Gastrocnemius medialis (tissue), 4 donors: ENCODE measurements at regions not wholly inside any gene's neighbourhood (a gene's known extent, or its start where the extent isn't known, plus 50 kb on each side); places are given as distances from the start of the nearest gene placed in this dataset.

Experiments used
- ATAC-seq, 2 donors: fragments of 150-250 bp; one replicate each; pipeline ENCODE4 v1.9.1; 2016
- DNase-seq, 2 donors: peaks; one replicate each; pipeline ENCODE4 v3.0.0-alpha.2; 2019
- H3K27ac ChIP-seq, 4 donors: fragments of 200-600 bp; sonication (generic); 1 replicate in 1 of 4; 2 replicates in 3 of 4; pipeline ENCODE4 v1.5.1; 2016 to 2018; ENCODE audit warnings: mild to moderate bottlenecking in 2 of 4, moderate library complexity in 1 of 4
- H3K27me3 ChIP-seq, 3 donors: fragments of 200-600 bp; sonication (generic) in 2 of 3; 1 replicate in 1 of 3; 2 replicates in 2 of 3; pipeline versions ENCODE4 v1.5.1 to v1.6.0; 2016 to 2019; ENCODE audit warnings: mild to moderate bottlenecking in 1 of 3, moderate library complexity in 1 of 3
- H3K36me3 ChIP-seq, 2 donors: fragments of 200-600 bp; sonication (generic) in 1 of 2; one replicate each; pipeline ENCODE4 v1.5.1; 2017 to 2018
- H3K4me1 ChIP-seq, 2 donors: fragments of 200-600 bp; sonication (generic) in 1 of 2; one replicate each; pipeline ENCODE4 v1.5.1; 2016 to 2017; ENCODE audit warnings: mild to moderate bottlenecking in 2 of 2
- H3K4me3 ChIP-seq, 4 donors: fragments of 200-600 bp; sonication (generic) in 3 of 4; 1 replicate in 1 of 4; 2 replicates in 3 of 4; pipeline ENCODE4 v1.5.1; 2016 to 2019; ENCODE audit warnings: mild to moderate bottlenecking in 2 of 4
- H3K9me3 ChIP-seq, 3 donors: fragments of 200-600 bp; sonication (generic) in 2 of 3; 1 replicate in 1 of 3; 2 replicates in 2 of 3; pipeline ENCODE4 v1.5.1; 2016 to 2019
- POLR2A ChIP-seq, 2 donors: fragments of 450-650 bp; IDR thresholded peaks; one replicate each; pipeline ENCODE4 v1.6.1; 2017; ENCODE audit warnings: antibody characterized with exemption in 2 of 2, mild to moderate bottlenecking in 2 of 2, moderate library complexity in 2 of 2
- in situ Hi-C, 4 donors: fragments of 200-750 bp; cut with MboI; loops; one replicate each; pipeline versions ENCODE4 v1.15.0 to v1.8.0; 2017; ENCODE audit warnings: low sequenced_read_pairs in 4 of 4
- intact Hi-C: fragments of 100-400 bp; cut with DNase I; formaldehyde crosslinking; loops from one replicate; pipeline ENCODE4 v1.15.1; 2023; ENCODE audit warnings: low total_unique reads
- TF ChIP-seq, protein P1 (sequence below), 5 experiments: fragments of 450-650 bp in 3 of 5; fragments of 200-600 bp in 2 of 5; sonication (generic) in 2 of 5; IDR thresholded peaks in 4 of 5; conservative IDR thresholded peaks in 1 of 5; 1 replicate in 4 of 5; 2 replicates in 1 of 5; pipeline ENCODE4 v1.5.1; 2016 to 2019; ENCODE audit warnings: antibody characterized with exemption in 5 of 5, mild to moderate bottlenecking in 3 of 5, moderate library complexity in 3 of 5

DNA sequence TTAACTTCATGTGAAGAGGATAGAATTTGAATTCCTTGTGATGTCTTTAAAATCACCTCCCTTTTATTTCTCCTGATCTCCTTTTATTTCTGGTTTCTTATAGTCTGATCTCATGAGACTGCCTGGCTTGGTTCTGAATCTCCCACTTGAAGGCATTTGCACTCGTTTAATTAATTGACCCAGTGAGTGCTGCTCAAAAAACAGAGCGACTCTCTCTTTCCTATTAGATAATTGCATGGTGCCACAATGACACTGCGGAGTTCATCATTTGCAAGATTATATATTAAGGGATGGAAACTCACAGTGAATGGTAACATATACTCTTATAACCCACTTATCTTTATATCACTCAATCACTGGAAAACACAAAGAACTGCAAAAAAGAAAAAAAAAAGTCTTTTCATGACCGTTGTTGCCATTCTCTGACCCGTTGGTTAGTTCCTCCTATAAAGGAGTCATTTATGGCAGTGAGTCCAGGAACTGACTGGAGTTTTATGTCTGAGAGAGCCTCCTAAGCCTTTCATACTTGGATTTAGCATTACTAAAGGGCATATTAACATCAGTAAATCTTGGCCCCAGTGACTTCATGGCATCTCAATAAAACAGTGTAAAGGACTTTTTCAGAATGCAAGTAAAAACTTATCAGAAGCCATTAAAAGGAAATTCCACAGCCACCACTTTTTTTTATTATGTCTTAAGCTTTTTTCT is 103.3 kb upstream of the EPHA4 start:
- Histone ChIP-seq H3K4me1 (no peaks in the 10 kb centered on the region), H3K27me3 (no peaks in the 10 kb centered on the region), H3K27ac (no peak overlapping the region), H3K36me3 (no peaks in the 10 kb centered on the region), H3K9me3 (no peaks in the 10 kb centered on the region), H3K4me3 (no peak overlapping the region)
- intact Hi-C loops (no loop called here), in situ Hi-C loops (no loop called here)
- TF ChIP-seq, protein P1, sequence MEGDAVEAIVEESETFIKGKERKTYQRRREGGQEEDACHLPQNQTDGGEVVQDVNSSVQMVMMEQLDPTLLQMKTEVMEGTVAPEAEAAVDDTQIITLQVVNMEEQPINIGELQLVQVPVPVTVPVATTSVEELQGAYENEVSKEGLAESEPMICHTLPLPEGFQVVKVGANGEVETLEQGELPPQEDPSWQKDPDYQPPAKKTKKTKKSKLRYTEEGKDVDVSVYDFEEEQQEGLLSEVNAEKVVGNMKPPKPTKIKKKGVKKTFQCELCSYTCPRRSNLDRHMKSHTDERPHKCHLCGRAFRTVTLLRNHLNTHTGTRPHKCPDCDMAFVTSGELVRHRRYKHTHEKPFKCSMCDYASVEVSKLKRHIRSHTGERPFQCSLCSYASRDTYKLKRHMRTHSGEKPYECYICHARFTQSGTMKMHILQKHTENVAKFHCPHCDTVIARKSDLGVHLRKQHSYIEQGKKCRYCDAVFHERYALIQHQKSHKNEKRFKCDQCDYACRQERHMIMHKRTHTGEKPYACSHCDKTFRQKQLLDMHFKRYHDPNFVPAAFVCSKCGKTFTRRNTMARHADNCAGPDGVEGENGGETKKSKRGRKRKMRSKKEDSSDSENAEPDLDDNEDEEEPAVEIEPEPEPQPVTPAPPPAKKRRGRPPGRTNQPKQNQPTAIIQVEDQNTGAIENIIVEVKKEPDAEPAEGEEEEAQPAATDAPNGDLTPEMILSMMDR (IDR thresholded peaks at IDR 0.05 in 4 of 5, conservative IDR thresholded peaks at IDR 0.05 in 1 of 5): no peak
- no peak for TF ChIP-seq POLR2A (IDR thresholded peaks at IDR 0.05)
- DNase-seq (no peak), ATAC-seq (no peak)

DNA sequence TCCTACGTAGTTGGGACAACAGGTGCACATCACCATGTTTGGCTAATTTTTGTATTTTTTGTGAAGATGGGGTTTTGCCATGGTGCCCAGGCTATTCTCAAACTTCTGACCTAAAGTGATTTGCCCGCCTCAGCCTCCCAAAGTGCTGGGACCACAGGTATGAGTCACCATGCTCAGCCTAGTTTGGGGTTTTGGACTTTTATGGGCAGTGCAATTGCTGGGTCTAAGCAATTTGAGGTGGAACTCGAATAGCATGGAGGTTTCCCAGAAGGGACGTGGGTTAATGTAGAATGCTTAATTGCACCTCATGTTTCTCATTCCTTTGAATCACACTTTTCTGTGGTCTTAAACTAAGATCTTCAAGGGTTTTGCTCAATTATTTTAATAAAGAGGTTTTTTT is 102.3 kb upstream of the EPHA4 start:
- in situ Hi-C loops: no loop called here

DNA sequence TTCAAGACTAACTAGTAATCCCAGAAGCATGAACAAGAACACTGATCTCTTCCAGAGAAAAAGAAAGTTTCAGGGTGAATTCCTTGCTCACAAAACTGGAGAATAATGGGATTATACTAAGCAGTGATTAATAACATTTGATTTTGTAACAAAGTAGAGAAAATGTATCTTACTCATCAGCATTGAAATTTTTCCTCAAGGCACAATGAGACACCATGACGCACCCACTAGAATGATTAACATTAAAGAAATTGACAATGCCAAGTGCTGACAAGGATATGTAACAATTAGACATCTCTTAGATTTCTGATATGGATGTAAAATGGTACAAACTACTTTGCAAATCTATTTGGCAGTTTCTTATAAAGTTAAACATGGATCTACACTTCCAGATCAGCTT is 101.1 kb upstream of the EPHA4 start:
- Histone ChIP-seq H3K36me3 (no peaks in the 10 kb centered on the region), H3K4me1 (no peaks in the 10 kb centered on the region), H3K27me3 (no peaks in the 10 kb centered on the region), H3K4me3 (no peak overlapping the region), H3K9me3 (no peaks in the 10 kb centered on the region), H3K27ac (no peak overlapping the region)
- TF ChIP-seq POLR2A (IDR thresholded peaks at IDR 0.05): no peak
- TF ChIP-seq, protein P1 (IDR thresholded peaks at IDR 0.05 in 4 of 5, conservative IDR thresholded peaks at IDR 0.05 in 1 of 5): no peak
- ATAC-seq: no peak
- intact Hi-C loops (no loop called here), in situ Hi-C loops (no loop called here)
- DNase-seq: no peak

More for the DNA sequence above, 102.3 kb upstream of the EPHA4 start:
- Histone ChIP-seq H3K27me3 (no peaks in the 10 kb centered on the region), H3K27ac (no peak overlapping the region), H3K9me3 (no peaks in the 10 kb centered on the region), H3K4me3 (no peak overlapping the region), H3K36me3 (no peaks in the 10 kb centered on the region), H3K4me1 (no peaks in the 10 kb centered on the region)
- intact Hi-C loops: no loop called here
- no peak for DNase-seq
- ATAC-seq: no peak
- TF ChIP-seq POLR2A (IDR thresholded peaks at IDR 0.05): no peak
- TF ChIP-seq, protein P1 (IDR thresholded peaks at IDR 0.05 in 4 of 5, conservative IDR thresholded peaks at IDR 0.05 in 1 of 5): no peak

DNA sequence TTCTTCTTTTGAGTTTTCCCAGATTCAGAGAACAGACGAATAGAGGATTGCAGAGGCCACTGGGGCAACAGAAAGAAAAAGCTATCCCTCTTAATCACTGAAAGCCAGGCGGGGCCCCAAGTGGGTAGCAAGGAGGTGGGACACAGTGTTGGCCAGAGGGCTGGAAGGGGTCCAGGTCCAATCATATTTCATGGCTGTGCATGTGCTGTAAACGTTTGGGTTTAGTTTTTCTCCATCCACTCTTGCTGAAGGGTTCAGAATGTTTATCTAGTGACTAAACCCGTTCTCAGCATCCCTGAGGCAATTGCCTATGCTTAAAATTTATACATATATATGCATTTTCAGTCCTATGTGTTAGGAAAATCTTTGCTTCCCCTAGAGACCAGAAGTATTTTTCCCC is 99.4 kb upstream of the EPHA4 start:
- ATAC-seq (no peak), DNase-seq (no peak)
- Histone ChIP-seq H3K36me3 (no peaks in the 10 kb centered on the region), H3K9me3 (no peaks in the 10 kb centered on the region), H3K27me3 (no peaks in the 10 kb centered on the region), H3K27ac (no peak overlapping the region), H3K4me1 (no peaks in the 10 kb centered on the region), H3K4me3 (no peak overlapping the region)
- TF ChIP-seq, protein P1 (IDR thresholded peaks at IDR 0.05 in 4 of 5, conservative IDR thresholded peaks at IDR 0.05 in 1 of 5): no peak
- TF ChIP-seq POLR2A (IDR thresholded peaks at IDR 0.05): no peak
- intact Hi-C loops: no loop called here
- in situ Hi-C loops: no loop called here
